ENCODE measurements at regions not wholly inside any gene's neighbourhood (a gene's known extent, or its start where the extent isn't known, plus 50 kb on each side); places are given as distances from the start of the nearest gene placed in this dataset.

DNA sequence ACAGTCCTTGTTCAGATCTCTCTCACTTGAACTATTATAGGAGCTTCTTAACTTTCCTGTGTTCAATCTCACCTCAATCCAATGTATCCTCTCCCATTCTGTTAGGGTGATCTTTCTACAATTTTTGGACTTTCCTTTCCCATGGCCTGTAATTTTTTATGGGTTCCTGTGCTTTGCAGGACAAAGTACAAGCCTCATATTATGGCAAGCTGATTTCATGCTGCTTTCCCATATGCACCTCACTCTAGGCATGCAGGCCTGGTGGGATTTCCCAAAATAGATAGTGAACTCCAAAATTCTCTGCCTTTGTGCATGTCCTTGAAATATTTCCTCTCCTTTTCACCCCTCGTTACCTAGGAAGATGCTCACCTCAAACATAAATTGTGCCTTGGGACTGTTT lies 499.4 kb downstream of the NAV3 start:
- no peaks in the 10 kb centered on the region for H3K36me3 ChIP-seq (ENCODE audit: control insufficient read depth, insufficient read depth, low read length)
- H3K4me1 ChIP-seq (ENCODE audit: control insufficient read depth, insufficient read depth, low read length) = peaks cover 6% of the 10 kb centered on the region
- no peaks in the 10 kb centered on the region for H3K9me3 ChIP-seq (ENCODE audit: control insufficient read depth, low read length)
- peak overlapping the region; percentile 11 for H3K27ac ChIP-seq (ENCODE audit: insufficient read depth, low read depth, low read length, poor library complexity, severe bottlenecking)
- WGBS, 2 experiments = 85 to 100% methylated on average over 1 of the region's 1 CpG
- no peaks in the 10 kb centered on the region for H3K27me3 ChIP-seq (ENCODE audit: control insufficient read depth, insufficient read depth, low read length, poor library complexity, severe bottlenecking)
- H3K4me3 ChIP-seq (ENCODE audit: insufficient read depth, low read depth, low read length) = no peak overlapping the region

DNA sequence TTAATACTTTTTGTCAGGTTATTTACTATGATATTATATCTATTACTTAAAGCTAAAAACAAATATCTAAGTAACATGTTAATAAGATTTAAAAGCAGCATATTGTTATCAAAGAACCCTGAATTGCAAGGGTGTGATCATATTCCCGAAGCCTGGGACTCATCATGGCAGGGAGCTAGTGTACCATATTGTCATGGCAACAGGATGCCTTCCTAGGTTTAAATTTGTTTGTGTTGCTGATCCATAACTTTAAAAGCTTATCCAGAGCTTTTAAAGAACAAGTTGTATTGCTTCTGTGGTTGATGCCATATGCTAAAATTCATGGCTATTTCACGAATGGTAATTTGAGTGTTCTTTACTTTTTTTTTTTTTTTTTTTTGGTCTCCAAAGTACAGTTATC lies 500.5 kb downstream of the NAV3 start:
- Histone ChIP-seq H3K27ac (ENCODE audit: insufficient read depth, low read depth, low read length, poor library complexity, severe bottlenecking) (peak overlapping the region; percentile 44), H3K27me3 (ENCODE audit: control insufficient read depth, insufficient read depth, low read length, poor library complexity, severe bottlenecking) (no peaks in the 10 kb centered on the region), H3K4me3 (ENCODE audit: insufficient read depth, low read depth, low read length) (no peak overlapping the region), H3K36me3 (ENCODE audit: control insufficient read depth, insufficient read depth, low read length) (no peaks in the 10 kb centered on the region), H3K9me3 (ENCODE audit: control insufficient read depth, low read length) (no peaks in the 10 kb centered on the region), H3K4me1 (ENCODE audit: control insufficient read depth, insufficient read depth, low read length) (peaks cover 6% of the 10 kb centered on the region)
- WGBS, 2 experiments = 84 to 94% methylated on average over 2 of the region's 2 CpGs

DNA sequence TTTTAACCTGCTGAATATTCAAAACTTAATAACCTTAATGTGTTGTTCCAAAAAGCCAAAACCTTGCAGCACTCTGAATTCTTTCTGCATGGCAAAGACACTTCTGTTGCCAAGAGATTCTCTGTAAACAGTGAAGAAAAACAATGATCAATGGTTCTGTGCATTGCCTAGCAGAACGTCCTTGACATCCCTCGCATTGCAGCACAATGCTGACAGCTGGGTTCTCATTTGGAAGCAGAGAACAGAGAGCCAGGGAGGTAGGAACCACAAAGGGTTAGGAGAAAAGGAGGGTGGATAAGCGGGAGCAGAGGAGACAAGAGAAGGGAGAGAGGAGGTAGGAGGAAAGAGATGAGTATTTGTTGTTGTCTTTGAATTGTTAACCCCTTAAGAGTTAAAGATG lies 501.1 kb downstream of the NAV3 start:
- Histone ChIP-seq H3K9me3 (ENCODE audit: control insufficient read depth, low read length) (no peaks in the 10 kb centered on the region), H3K4me3 (ENCODE audit: insufficient read depth, low read depth, low read length) (no peak overlapping the region), H3K27ac (ENCODE audit: insufficient read depth, low read depth, low read length, poor library complexity, severe bottlenecking) (peak overlapping the region; percentile 44), H3K36me3 (ENCODE audit: control insufficient read depth, insufficient read depth, low read length) (no peaks in the 10 kb centered on the region), H3K4me1 (ENCODE audit: control insufficient read depth, insufficient read depth, low read length) (peaks cover 6% of the 10 kb centered on the region), H3K27me3 (ENCODE audit: control insufficient read depth, insufficient read depth, low read length, poor library complexity, severe bottlenecking) (no peaks in the 10 kb centered on the region)
- WGBS, 2 experiments = 16 to 18% methylated on average over 3 of the region's 3 CpGs

DNA sequence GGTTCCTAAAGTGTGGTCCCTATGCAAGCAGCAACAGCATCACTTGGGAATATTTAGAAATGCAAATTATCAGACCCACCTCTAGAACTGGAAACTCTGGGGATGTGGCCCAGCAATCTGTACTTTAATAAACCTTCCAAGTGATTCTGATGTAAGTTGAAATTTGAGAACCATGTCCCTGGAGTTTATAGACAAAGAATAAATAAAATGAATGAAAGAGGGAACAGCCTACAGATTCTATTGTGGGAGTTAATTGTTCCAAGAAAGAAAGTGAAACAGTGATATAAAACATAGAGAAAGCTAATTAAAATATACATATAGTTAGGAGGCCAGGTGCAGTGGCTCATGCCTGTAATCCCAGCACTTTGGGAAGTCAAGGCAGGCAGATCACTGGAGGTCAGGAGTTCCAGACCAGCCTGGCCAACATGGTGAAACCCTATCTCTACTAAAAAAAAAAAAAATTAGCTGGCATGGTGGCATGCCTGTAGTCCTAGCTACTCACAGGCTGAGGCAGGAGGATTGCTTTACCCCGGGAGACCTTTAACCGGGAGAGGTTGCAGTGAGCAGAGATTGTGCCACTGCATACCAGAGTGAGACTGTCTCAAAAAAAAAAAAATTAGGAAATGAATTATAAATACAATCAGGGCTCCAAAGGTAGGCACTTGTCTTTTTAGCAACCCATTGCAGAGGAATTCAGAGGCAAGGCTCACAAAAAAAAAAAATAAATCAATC lies 507.5 kb downstream of the NAV3 start:
- Histone ChIP-seq H3K27ac (ENCODE audit: insufficient read depth, low read depth, low read length, poor library complexity, severe bottlenecking) (no peak overlapping the region), H3K4me1 (ENCODE audit: control insufficient read depth, insufficient read depth, low read length) (no peaks in the 10 kb centered on the region), H3K36me3 (ENCODE audit: control insufficient read depth, insufficient read depth, low read length) (no peaks in the 10 kb centered on the region), H3K27me3 (ENCODE audit: control insufficient read depth, insufficient read depth, low read length, poor library complexity, severe bottlenecking) (no peaks in the 10 kb centered on the region), H3K4me3 (ENCODE audit: insufficient read depth, low read depth, low read length) (no peak overlapping the region), H3K9me3 (ENCODE audit: control insufficient read depth, low read length) (no peaks in the 10 kb centered on the region)
- WGBS, 2 experiments = 93 to 94% methylated on average over 2 of the region's 2 CpGs

DNA sequence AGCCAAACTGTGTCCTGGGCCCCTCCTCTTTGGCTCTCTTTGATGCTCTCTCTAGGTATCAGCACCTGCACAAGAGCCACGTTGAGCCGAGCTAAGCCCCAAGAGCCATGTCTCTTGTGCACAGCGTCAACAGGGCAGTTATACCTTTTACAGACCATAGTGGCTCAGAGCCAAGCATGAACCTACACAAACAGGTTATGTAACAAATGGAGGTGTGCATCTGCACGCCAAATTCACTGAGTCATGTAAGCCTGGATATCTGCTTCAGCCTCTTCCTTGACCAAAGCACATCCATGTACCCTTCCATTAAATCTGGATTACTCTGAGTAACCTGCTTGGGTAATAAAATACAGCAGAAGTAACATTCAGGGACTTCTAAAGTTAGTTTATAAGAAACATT lies 509.7 kb downstream of the NAV3 start:
- Histone ChIP-seq H3K4me3 (ENCODE audit: insufficient read depth, low read depth, low read length) (no peak overlapping the region), H3K9me3 (ENCODE audit: control insufficient read depth, low read length) (no peaks in the 10 kb centered on the region), H3K27me3 (ENCODE audit: control insufficient read depth, insufficient read depth, low read length, poor library complexity, severe bottlenecking) (no peaks in the 10 kb centered on the region), H3K36me3 (ENCODE audit: control insufficient read depth, insufficient read depth, low read length) (no peaks in the 10 kb centered on the region), H3K4me1 (ENCODE audit: control insufficient read depth, insufficient read depth, low read length) (no peaks in the 10 kb centered on the region), H3K27ac (ENCODE audit: insufficient read depth, low read depth, low read length, poor library complexity, severe bottlenecking) (no peak overlapping the region)
- WGBS, 2 experiments = 94 to 97% methylated on average over 4 of the region's 4 CpGs

DNA sequence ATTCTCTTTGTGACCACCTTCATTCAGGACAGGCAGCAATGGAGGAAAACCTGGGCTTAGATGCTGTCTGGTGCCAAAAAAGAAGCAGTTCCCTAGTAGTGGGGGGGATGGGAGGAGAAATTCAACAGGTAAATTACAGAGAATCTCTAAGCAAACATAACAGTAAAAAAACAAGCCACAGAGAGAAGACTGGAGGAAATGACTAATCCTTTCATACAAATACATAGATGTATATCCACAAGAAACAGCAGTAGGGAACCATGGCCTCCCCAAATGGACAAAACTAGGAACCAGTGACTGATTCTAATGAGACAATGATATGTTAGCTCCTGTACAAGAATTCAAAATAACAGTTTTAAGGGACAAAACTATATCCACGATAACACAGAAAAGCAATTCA lies 513.0 kb downstream of the NAV3 start:
- Histone ChIP-seq H3K9me3 (ENCODE audit: control insufficient read depth, low read length) (no peaks in the 10 kb centered on the region), H3K4me3 (ENCODE audit: insufficient read depth, low read depth, low read length) (no peak overlapping the region), H3K36me3 (ENCODE audit: control insufficient read depth, insufficient read depth, low read length) (no peaks in the 10 kb centered on the region), H3K27ac (ENCODE audit: insufficient read depth, low read depth, low read length, poor library complexity, severe bottlenecking) (no peak overlapping the region), H3K27me3 (ENCODE audit: control insufficient read depth, insufficient read depth, low read length, poor library complexity, severe bottlenecking) (no peaks in the 10 kb centered on the region), H3K4me1 (ENCODE audit: control insufficient read depth, insufficient read depth, low read length) (no peaks in the 10 kb centered on the region)
- 100% methylated on average over 1 of the region's 1 CpG; no CpG with 5 or more reads in 1 of the 2 experiments for WGBS, 2 experiments

DNA sequence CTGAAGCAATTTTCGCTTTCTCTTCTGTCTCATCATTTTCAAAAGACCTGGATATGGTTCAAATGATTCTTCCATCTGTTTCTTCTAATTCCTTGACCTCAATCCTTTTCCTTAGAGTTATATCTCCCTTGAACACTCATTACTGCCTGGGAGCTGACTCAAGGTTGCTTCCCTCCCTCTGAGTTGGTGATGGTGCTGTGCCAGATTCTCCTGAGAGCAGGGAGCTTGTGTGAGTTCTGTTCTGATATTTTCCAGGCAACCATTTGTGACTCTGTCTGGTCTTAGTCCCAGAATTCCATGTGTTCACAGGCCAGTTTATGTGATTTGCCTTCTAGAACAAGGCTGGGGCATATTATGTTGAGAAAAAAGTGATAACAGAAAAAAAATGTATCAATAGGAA lies 505.1 kb upstream of the SYT1 start:
- Histone ChIP-seq H3K4me3 (ENCODE audit: insufficient read depth, low read depth, low read length) (no peak overlapping the region), H3K36me3 (ENCODE audit: control insufficient read depth, insufficient read depth, low read length) (no peaks in the 10 kb centered on the region), H3K27ac (ENCODE audit: insufficient read depth, low read depth, low read length, poor library complexity, severe bottlenecking) (no peak overlapping the region), H3K9me3 (ENCODE audit: control insufficient read depth, low read length) (no peaks in the 10 kb centered on the region), H3K4me1 (ENCODE audit: control insufficient read depth, insufficient read depth, low read length) (no peaks in the 10 kb centered on the region), H3K27me3 (ENCODE audit: control insufficient read depth, insufficient read depth, low read length, poor library complexity, severe bottlenecking) (no peaks in the 10 kb centered on the region)
- 83 to 91% methylated on average over 1 of the region's 1 CpG for WGBS, 2 experiments

DNA sequence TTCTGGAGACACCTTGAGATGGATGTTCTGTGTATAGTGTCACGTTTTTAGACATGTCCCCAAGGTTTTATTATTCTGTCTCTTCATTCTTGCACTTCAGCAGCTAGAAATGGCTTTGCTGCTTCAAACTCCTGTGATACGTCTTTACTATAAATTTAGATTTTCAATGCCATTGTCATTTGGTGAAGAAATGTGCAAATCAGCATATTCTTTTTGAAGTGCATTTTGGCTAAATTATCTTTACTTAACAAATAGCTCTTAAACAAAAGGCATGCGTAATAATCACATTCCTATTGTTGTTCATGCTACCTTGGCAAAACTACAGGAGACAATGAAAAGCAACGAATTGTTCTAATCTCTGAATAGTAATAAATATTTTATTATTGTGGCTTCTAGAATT lies 502.9 kb upstream of the SYT1 start:
- Histone ChIP-seq H3K27me3 (ENCODE audit: control insufficient read depth, insufficient read depth, low read length, poor library complexity, severe bottlenecking) (no peaks in the 10 kb centered on the region), H3K27ac (ENCODE audit: insufficient read depth, low read depth, low read length, poor library complexity, severe bottlenecking) (no peak overlapping the region), H3K9me3 (ENCODE audit: control insufficient read depth, low read length) (no peaks in the 10 kb centered on the region), H3K4me1 (ENCODE audit: control insufficient read depth, insufficient read depth, low read length) (no peaks in the 10 kb centered on the region), H3K36me3 (ENCODE audit: control insufficient read depth, insufficient read depth, low read length) (no peaks in the 10 kb centered on the region), H3K4me3 (ENCODE audit: insufficient read depth, low read depth, low read length) (no peak overlapping the region)
- 97 to 98% methylated on average over 3 to 4 of the region's 4 CpGs for WGBS, 2 experiments

DNA sequence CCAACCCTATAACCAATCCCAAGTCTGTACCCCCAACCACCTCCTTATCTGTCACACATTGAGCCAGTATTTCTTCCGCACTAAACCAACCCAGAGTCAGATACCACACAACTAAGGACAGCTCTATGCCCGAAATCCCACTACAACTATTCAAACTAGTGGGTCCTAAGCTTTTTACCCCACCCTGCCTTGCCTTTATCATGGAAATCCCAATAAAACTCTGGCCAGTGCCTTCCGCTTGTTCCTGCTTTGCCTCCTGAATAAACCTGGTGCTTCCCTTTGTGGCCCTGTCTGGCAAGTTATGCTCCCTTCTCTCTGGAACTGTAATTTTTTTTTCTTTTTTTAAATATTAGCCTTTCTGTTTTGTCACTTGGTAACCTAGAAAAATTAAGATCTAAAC lies 493.3 kb upstream of the SYT1 start:
- Histone ChIP-seq H3K4me1 (ENCODE audit: control insufficient read depth, insufficient read depth, low read length) (peaks cover 4% of the 10 kb centered on the region), H3K27ac (ENCODE audit: insufficient read depth, low read depth, low read length, poor library complexity, severe bottlenecking) (no peak overlapping the region), H3K9me3 (ENCODE audit: control insufficient read depth, low read length) (no peaks in the 10 kb centered on the region), H3K27me3 (ENCODE audit: control insufficient read depth, insufficient read depth, low read length, poor library complexity, severe bottlenecking) (no peaks in the 10 kb centered on the region), H3K4me3 (ENCODE audit: insufficient read depth, low read depth, low read length) (no peak overlapping the region), H3K36me3 (ENCODE audit: control insufficient read depth, insufficient read depth, low read length) (no peaks in the 10 kb centered on the region)
- 84 to 88% methylated on average over 3 of the region's 3 CpGs for WGBS, 2 experiments

DNA sequence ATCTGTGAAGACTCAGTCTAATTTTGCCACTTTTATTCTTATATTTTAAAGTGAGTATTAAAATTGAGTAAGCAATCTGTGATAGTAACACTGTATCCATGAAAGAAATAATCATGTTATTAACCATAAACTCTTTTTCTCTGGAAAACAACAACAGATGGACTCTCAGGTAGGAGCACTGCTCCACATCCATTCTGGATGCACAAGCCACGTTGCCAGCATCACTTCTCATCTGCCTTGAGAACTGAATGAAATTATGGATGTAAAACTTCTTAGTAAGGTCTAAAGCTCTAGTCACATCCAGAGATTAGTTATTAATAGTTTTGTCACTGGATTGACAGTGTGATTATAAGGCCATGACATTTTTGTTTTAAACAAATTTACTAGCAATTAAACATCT lies 489.1 kb upstream of the SYT1 start:
- 91 to 100% methylated on average over 1 of the region's 1 CpG for WGBS, 2 experiments
- Histone ChIP-seq H3K27ac (ENCODE audit: insufficient read depth, low read depth, low read length, poor library complexity, severe bottlenecking) (no peak overlapping the region), H3K9me3 (ENCODE audit: control insufficient read depth, low read length) (no peaks in the 10 kb centered on the region), H3K27me3 (ENCODE audit: control insufficient read depth, insufficient read depth, low read length, poor library complexity, severe bottlenecking) (no peaks in the 10 kb centered on the region), H3K36me3 (ENCODE audit: control insufficient read depth, insufficient read depth, low read length) (no peaks in the 10 kb centered on the region), H3K4me1 (ENCODE audit: control insufficient read depth, insufficient read depth, low read length) (peaks cover 4% of the 10 kb centered on the region), H3K4me3 (ENCODE audit: insufficient read depth, low read depth, low read length) (no peak overlapping the region)

DNA sequence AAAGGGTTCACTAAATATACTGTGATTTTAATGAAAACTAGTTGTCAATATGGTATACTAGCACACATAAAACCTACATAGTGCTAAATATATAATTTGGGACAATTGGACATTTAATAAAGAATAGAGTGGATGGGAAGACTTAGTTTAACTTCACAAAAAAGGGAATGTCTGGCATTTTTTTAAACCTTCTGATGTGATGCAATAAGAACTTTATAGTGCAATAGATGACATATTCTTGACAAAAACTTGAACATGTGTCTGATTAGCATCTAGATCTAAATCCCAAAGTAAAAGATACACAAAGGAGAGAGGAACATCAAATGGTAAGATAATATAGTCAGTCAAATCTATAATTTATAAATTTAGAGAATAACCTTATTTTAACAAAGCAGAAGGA lies 488.3 kb upstream of the SYT1 start:
- Histone ChIP-seq H3K27me3 (ENCODE audit: control insufficient read depth, insufficient read depth, low read length, poor library complexity, severe bottlenecking) (no peaks in the 10 kb centered on the region), H3K9me3 (ENCODE audit: control insufficient read depth, low read length) (no peaks in the 10 kb centered on the region), H3K4me3 (ENCODE audit: insufficient read depth, low read depth, low read length) (no peak overlapping the region), H3K27ac (ENCODE audit: insufficient read depth, low read depth, low read length, poor library complexity, severe bottlenecking) (no peak overlapping the region), H3K36me3 (ENCODE audit: control insufficient read depth, insufficient read depth, low read length) (no peaks in the 10 kb centered on the region), H3K4me1 (ENCODE audit: control insufficient read depth, insufficient read depth, low read length) (peaks cover 4% of the 10 kb centered on the region)
